HG03064 (cell line): ENCODE measurements at regions not wholly inside any gene's neighbourhood (a gene's known extent, or its start where the extent isn't known, plus 50 kb on each side); places are given as distances from the start of the nearest gene placed in this dataset.
"Not testable (repeated sequence)": the region's sequence is repeated elsewhere in the genome, so short reads cannot be mapped to it uniquely, and the experiment has no call there.

ENCODE experiments used
- ATAC-seq: cut with Tn5 transposase; IDR thresholded peaks from one replicate; pipeline ENCODE4 v1.9.1; 2021; ENCODE audit warnings: low read depth; ENCODE audit not compliant: unreplicated experiment

GRCh38 chr2:185625604-185626003 is 113.0 kb upstream of the FSIP2 start:
- ATAC-seq: no peak

GRCh38 chr2:185628985-185629384 is 109.6 kb upstream of the FSIP2 start:
- no peak for ATAC-seq

- ATAC-seq: no peak
Measured at GRCh38 chr2:185633621-185634020, 105.0 kb upstream of the FSIP2 start.

- ATAC-seq: no peak
Measured at GRCh38 chr2:185638771-185639170, 99.8 kb upstream of the FSIP2 start.

GRCh38 chr2:185640588-185640987 is 98.0 kb upstream of the FSIP2 start:
- ATAC-seq: no peak

GRCh38 chr2:185643434-185643833 is 95.2 kb upstream of the FSIP2 start:
- no peak for ATAC-seq

- no peak for ATAC-seq
Measured at GRCh38 chr2:185644828-185645227, 93.8 kb upstream of the FSIP2 start.

- ATAC-seq: no peak
Measured at GRCh38 chr2:185645529-185645928, 93.1 kb upstream of the FSIP2 start.

- no peak for ATAC-seq
Measured at GRCh38 chr2:185658750-185659149, 79.9 kb upstream of the FSIP2 start.

GRCh38 chr2:185663811-185664210 is 74.8 kb upstream of the FSIP2 start:
- no peak for ATAC-seq

- ATAC-seq: no peak
Measured at GRCh38 chr2:185664384-185664783, 74.2 kb upstream of the FSIP2 start.

- no peak for ATAC-seq
Measured at GRCh38 chr2:185665251-185665814, 73.3 kb upstream of the FSIP2 start.

GRCh38 chr2:185667452-185667851 is 71.2 kb upstream of the FSIP2 start:
- no peak for ATAC-seq

- no peak for ATAC-seq
Measured at GRCh38 chr2:185668710-185669109, 69.9 kb upstream of the FSIP2 start.

- no peak for ATAC-seq
Measured at GRCh38 chr2:185674232-185674631, 64.4 kb upstream of the FSIP2 start.

- ATAC-seq: no peak
Measured at GRCh38 chr2:185676316-185676715, 62.3 kb upstream of the FSIP2 start.

GRCh38 chr2:185687001-185687400 is 51.6 kb upstream of the FSIP2 start:
- ATAC-seq: not testable (repeated sequence)

- ATAC-seq: no peak
Measured at GRCh38 chr2:185687967-185688366, 50.6 kb upstream of the FSIP2 start.
